Left ventricle myocardium inferior (tissue), 1 donor: ENCODE measurements at regions not wholly inside any gene's neighbourhood (a gene's known extent, or its start where the extent isn't known, plus 50 kb on each side); places are given as distances from the start of the nearest gene placed in this dataset.

Experiments used
- DNase-seq: peaks from one replicate; pipeline ENCODE4 v3.0.0-alpha.2; 2020
- H3K27ac ChIP-seq: fragments of 200-600 bp; replicated peaks from 2 replicates; pipeline ENCODE4 v1.8.0; 2021
- H3K27me3 ChIP-seq: fragments of 200-600 bp; 2 replicates; pipeline ENCODE4 v1.8.0; 2021; ENCODE audit warnings: low read depth
- H3K36me3 ChIP-seq: fragments of 200-600 bp; 2 replicates; pipeline ENCODE4 v1.8.0; 2021
- H3K4me1 ChIP-seq: fragments of 200-600 bp; 2 replicates; pipeline ENCODE4 v1.8.0; 2021
- H3K4me3 ChIP-seq: fragments of 200-600 bp; 2 replicates; pipeline ENCODE4 v1.8.0; 2021; ENCODE audit warnings: mild to moderate bottlenecking, moderate library complexity
- H3K9me3 ChIP-seq: fragments of 200-600 bp; replicated peaks from 2 replicates; pipeline ENCODE4 v1.8.0; 2021
- CTCF ChIP-seq: fragments of 200-600 bp; IDR thresholded peaks from 2 replicates; pipeline ENCODE4 v1.8.0; 2021; ENCODE audit warnings: antibody characterized with exemption, mild to moderate bottlenecking, borderline replicate concordance
- intact Hi-C: fragments of 100-400 bp; cut with micrococcal nuclease; formaldehyde crosslinking; loops from one replicate; pipeline ENCODE4 v1.11.0; 2022
- donor health status: DM: no; HTN: yes; CAD: no; lungs with severe emphysema.

GRCh38 chr12:60349232-60349978 lies 753.6 kb downstream of the SLC16A7 start:
- intact Hi-C loops = no loop called here
- no peak overlapping the region for H3K4me3 ChIP-seq
- no peaks in the 10 kb centered on the region for H3K27me3 ChIP-seq
- no peak overlapping the region for H3K27ac ChIP-seq
- DNase-seq = no peak
- TF ChIP-seq CTCF = no peak
- H3K36me3 ChIP-seq = no peaks in the 10 kb centered on the region
- no peaks in the 10 kb centered on the region for H3K4me1 ChIP-seq
- H3K9me3 ChIP-seq = no peaks in the 10 kb centered on the region

GRCh38 chr12:60387356-60387755 lies 791.5 kb downstream of the SLC16A7 start:
- intact Hi-C loops = no loop called here
- Histone ChIP-seq H3K27ac (no peak overlapping the region), H3K4me3 (no peak overlapping the region), H3K36me3 (no peaks in the 10 kb centered on the region), H3K9me3 (peaks cover 2% of the 10 kb centered on the region), H3K27me3 (no peaks in the 10 kb centered on the region), H3K4me1 (no peaks in the 10 kb centered on the region)
- no peak for TF ChIP-seq CTCF
- no peak for DNase-seq

- Histone ChIP-seq H3K36me3 (no peaks in the 10 kb centered on the region), H3K4me1 (no peaks in the 10 kb centered on the region), H3K4me3 (no peak overlapping the region), H3K9me3 (no peaks in the 10 kb centered on the region), H3K27ac (no peak overlapping the region), H3K27me3 (no peaks in the 10 kb centered on the region)
- DNase-seq = no peak
- intact Hi-C loops = no loop called here
- TF ChIP-seq CTCF = no peak
These were observed 795.2 kb downstream of the SLC16A7 start for GRCh38 chr12:60391051-60391450.

- no peaks in the 10 kb centered on the region for H3K9me3 ChIP-seq
- intact Hi-C loops = no loop called here
- no peaks in the 10 kb centered on the region for H3K27me3 ChIP-seq
- H3K4me1 ChIP-seq = no peaks in the 10 kb centered on the region
- DNase-seq = no peak
- H3K27ac ChIP-seq = no peak overlapping the region
- TF ChIP-seq CTCF = no peak
- H3K36me3 ChIP-seq = no peaks in the 10 kb centered on the region
- H3K4me3 ChIP-seq = no peak overlapping the region
These were observed 796.0 kb downstream of the SLC16A7 start for GRCh38 chr12:60391791-60392190.

GRCh38 chr12:60393093-60393492 lies 797.3 kb downstream of the SLC16A7 start:
- Histone ChIP-seq H3K27me3 (no peaks in the 10 kb centered on the region), H3K27ac (no peak overlapping the region), H3K4me1 (no peaks in the 10 kb centered on the region), H3K9me3 (no peaks in the 10 kb centered on the region), H3K36me3 (no peaks in the 10 kb centered on the region), H3K4me3 (no peak overlapping the region)
- DNase-seq = no peak
- no peak for TF ChIP-seq CTCF
- intact Hi-C loops = no loop called here

GRCh38 chr12:60394665-60395064 lies 798.8 kb downstream of the SLC16A7 start:
- H3K4me3 ChIP-seq = no peak overlapping the region
- H3K36me3 ChIP-seq = no peaks in the 10 kb centered on the region
- no peaks in the 10 kb centered on the region for H3K9me3 ChIP-seq
- intact Hi-C loops = no loop called here
- TF ChIP-seq CTCF = no peak
- no peak overlapping the region for H3K27ac ChIP-seq
- H3K27me3 ChIP-seq = no peaks in the 10 kb centered on the region
- H3K4me1 ChIP-seq = no peaks in the 10 kb centered on the region
- no peak for DNase-seq
